A673 (cell line): ENCODE measurements at regions not wholly inside any gene's neighbourhood (a gene's known extent, or its start where the extent isn't known, plus 50 kb on each side); places are given as distances from the start of the nearest gene placed in this dataset.

Experiments used
- BruUV-seq: library from RNA; stranded (reverse); fragments of 400-500 nt; replicated peaks from 2 replicates; lab custom pipeline; 2021; lab: Mats Ljungman, UMichigan
- CTCF ChIA-PET: fragments of 300-600 bp; sonication (Branson Sonifier 250); formaldehyde crosslinking; loops from one replicate; lab custom pipeline; 2022; ENCODE audit warnings: antibody characterized with exemption; lab: Charles Lee
- POLR2A ChIA-PET: fragments of 300-600 bp; sonication (Branson Sonifier 250); formaldehyde crosslinking; loops from one replicate; lab custom pipeline; 2022; ENCODE audit warnings: antibody characterized with exemption; ENCODE audit not compliant: low non-redundant PET; lab: Charles Lee
- DNase-seq: peaks from one replicate; pipeline ENCODE4 v3.0.0-alpha.2; 2015; ENCODE audit warnings: low spot score
- H3K27ac ChIP-seq: fragments of 200-600 bp; sonication (generic); 2 replicates; pipeline ENCODE4 v1.5.1; 2016; ENCODE audit warnings: mixed run types, low read depth, mild to moderate bottlenecking, mixed read lengths, antibody characterized with exemption, low read length; ENCODE audit not compliant: poor library complexity, severe bottlenecking
- H3K27me3 ChIP-seq: fragments of 200-600 bp; sonication (generic); replicated peaks from 2 replicates; pipeline ENCODE4 v1.6.1; 2017; ENCODE audit warnings: mixed run types, low read depth, mild to moderate bottlenecking, mixed read lengths, antibody characterized with exemption, low read length; ENCODE audit not compliant: insufficient read depth, poor library complexity
- H3K36me3 ChIP-seq: fragments of 200-600 bp; sonication (generic); 2 replicates; pipeline ENCODE4 v1.6.1; 2016; ENCODE audit warnings: mixed run types, mild to moderate bottlenecking, mixed read lengths, antibody characterized with exemption, low read length; ENCODE audit not compliant: insufficient read depth, poor library complexity, severe bottlenecking
- H3K4me1 ChIP-seq: fragments of 200-600 bp; sonication (generic); 2 replicates; pipeline ENCODE4 v1.6.1; 2017; ENCODE audit warnings: mixed run types, mild to moderate bottlenecking, mixed read lengths, antibody characterized with exemption, low read length; ENCODE audit not compliant: insufficient read depth, poor library complexity, severe bottlenecking
- H3K4me3 ChIP-seq: fragments of 200-600 bp; sonication (generic); 2 replicates; pipeline ENCODE4 v1.5.1; 2016; ENCODE audit warnings: low read depth, mixed run types, mild to moderate bottlenecking, mixed read lengths, low read length; ENCODE audit not compliant: poor library complexity, severe bottlenecking
- H3K9me3 ChIP-seq: fragments of 200-600 bp; sonication (generic); 2 replicates; pipeline ENCODE4 v1.6.1; 2016; ENCODE audit warnings: mixed run types, low read depth, mild to moderate bottlenecking, mixed read lengths, antibody characterized with exemption, low read length; ENCODE audit not compliant: poor library complexity, severe bottlenecking
- CTCF ChIP-seq: fragments of 300-800, 200-600 bp; sonication (generic); conservative IDR thresholded peaks from 2 replicates; pipeline ENCODE4 v1.5.1; 2017; ENCODE audit warnings: low read depth, mild to moderate bottlenecking, antibody characterized with exemption, low read length, moderate library complexity, mixed read lengths
- EZH2 ChIP-seq: fragments of 200-600 bp; sonication (generic); IDR thresholded peaks from 2 replicates; pipeline ENCODE4 v1.6.1; 2017; ENCODE audit warnings: borderline replicate concordance, low read depth, mild to moderate bottlenecking, mixed read lengths, antibody characterized with exemption, low read length; ENCODE audit not compliant: poor library complexity, severe bottlenecking
- intact Hi-C: fragments of 100-400 bp; cut with micrococcal nuclease; formaldehyde crosslinking; loops from one replicate; pipeline ENCODE4 v1.10.0; 2022; ENCODE audit not compliant: unreplicated experiment

GRCh38 chr5:113771483-113771882, 258.0 kb downstream of the YTHDC2 start:
- BruUV-seq: no TSS peak
- POLR2A ChIA-PET: no interaction called here
- no peak for DNase-seq
- Histone ChIP-seq H3K27me3 (no peaks in the 10 kb centered on the region), H3K36me3 (no peaks in the 10 kb centered on the region), H3K4me1 (no peaks in the 10 kb centered on the region), H3K4me3 (no peak overlapping the region), H3K27ac (no peak overlapping the region), H3K9me3 (no peaks in the 10 kb centered on the region)
- TF ChIP-seq CTCF: no peak
- no peak for TF ChIP-seq EZH2
- CTCF ChIA-PET: no interaction called here
- intact Hi-C loops: no loop called here

- intact Hi-C loops: no loop called here
- no peak for DNase-seq
- Histone ChIP-seq H3K4me1 (no peaks in the 10 kb centered on the region), H3K9me3 (no peaks in the 10 kb centered on the region), H3K4me3 (no peak overlapping the region), H3K36me3 (no peaks in the 10 kb centered on the region), H3K27me3 (no peaks in the 10 kb centered on the region), H3K27ac (no peak overlapping the region)
- no TSS peak for BruUV-seq
- ChIA-PET POLR2A (no interaction called here), CTCF (no interaction called here)
- no peak for TF ChIP-seq EZH2
- no peak for TF ChIP-seq CTCF
Observed at GRCh38 chr5:113776168-113776567, 262.7 kb downstream of the YTHDC2 start.

- Histone ChIP-seq H3K4me1 (no peaks in the 10 kb centered on the region), H3K4me3 (no peak overlapping the region), H3K27ac (no peak overlapping the region), H3K27me3 (no peaks in the 10 kb centered on the region), H3K36me3 (no peaks in the 10 kb centered on the region), H3K9me3 (no peaks in the 10 kb centered on the region)
- DNase-seq: peak; percentile 37
- BruUV-seq: no TSS peak
- intact Hi-C loops: no loop called here
- POLR2A ChIA-PET: no interaction called here
- CTCF ChIA-PET: no interaction called here
- TF ChIP-seq CTCF: no peak
- no peak for TF ChIP-seq EZH2
Observed at GRCh38 chr5:113776832-113777525, 263.5 kb downstream of the YTHDC2 start.
